Heart left ventricle (tissue), 13 donors: ENCODE measurements at regions not wholly inside any gene's neighbourhood (a gene's known extent, or its start where the extent isn't known, plus 50 kb on each side); places are given as distances from the start of the nearest gene placed in this dataset.

Source experiments
- POLR2A ChIP-seq, 2 donors: fragments of 450-650 bp; IDR thresholded peaks; one replicate each; pipeline ENCODE4 v1.6.1; 2017; ENCODE audit warnings: antibody characterized with exemption in 2 of 2, mild to moderate bottlenecking in 2 of 2, moderate library complexity in 2 of 2
- TF ChIP-seq, protein P1 (sequence below), 12 donors: fragments of 200-600 bp; sonication (generic) in 4 of 12; IDR thresholded peaks; one replicate each; pipeline versions ENCODE4 v1.5.0 to v1.8.0; 2018 to 2022; ENCODE audit warnings: antibody characterized with exemption in 12 of 12, mild to moderate bottlenecking in 5 of 12
- donor health status: ischemic (EF 13 %, LVEDD 7.1; RV severe dilation, severe dysfunction).
- donor health status: DM: no; HTN: yes; CAD: no.
- donor health status: DM: no; HTN: no; CAD: no.
- donor health status: ischemic (EF 25% LVEDD 6.9; RV normal size, moderate dysfunction).
- donor health status: ischemic (EF 25% LVEDD 5.7; RV mildly dilated, moderate dysfunction).
- donor health status: ischemic (EF 35%, LVEDD 5.7; RV mildly dilated, moderate dysfunction).
- donor health status: nonischemic (EF 11% LVEDD 7.7; RV severe dilation, severe dysfunction).
- donor health status: DM: yes; HTN: yes; CAD: no.
- donor health status: PGD.
- donor health status: ischemic (EF 29% LVEDD 5.4; RV normal size, mild dysfunction).
- donor health status: nonischemic (EF 23%, LVEDD 6.1; RV moderate dilation, normal function).

DNA sequence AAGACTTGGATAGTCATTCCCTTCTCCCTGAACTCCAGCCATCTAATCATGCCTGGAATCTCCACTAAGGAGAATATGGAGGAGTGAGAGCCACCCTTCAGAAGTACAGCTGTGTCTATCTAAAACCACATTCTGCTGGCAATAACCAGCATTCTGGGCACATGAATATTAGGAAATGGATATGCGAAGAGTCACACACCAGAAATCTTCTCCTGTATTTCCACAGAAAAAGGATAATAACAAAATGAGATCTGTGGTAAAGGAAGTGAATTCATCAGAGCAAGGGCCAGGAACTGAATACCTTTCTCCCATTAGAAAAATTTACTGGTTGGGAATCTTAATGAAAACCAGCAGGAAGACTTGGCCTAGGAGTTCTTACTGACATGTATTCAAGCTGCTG is 218.8 kb downstream of the SCG2 start:
- TF ChIP-seq, protein P1, sequence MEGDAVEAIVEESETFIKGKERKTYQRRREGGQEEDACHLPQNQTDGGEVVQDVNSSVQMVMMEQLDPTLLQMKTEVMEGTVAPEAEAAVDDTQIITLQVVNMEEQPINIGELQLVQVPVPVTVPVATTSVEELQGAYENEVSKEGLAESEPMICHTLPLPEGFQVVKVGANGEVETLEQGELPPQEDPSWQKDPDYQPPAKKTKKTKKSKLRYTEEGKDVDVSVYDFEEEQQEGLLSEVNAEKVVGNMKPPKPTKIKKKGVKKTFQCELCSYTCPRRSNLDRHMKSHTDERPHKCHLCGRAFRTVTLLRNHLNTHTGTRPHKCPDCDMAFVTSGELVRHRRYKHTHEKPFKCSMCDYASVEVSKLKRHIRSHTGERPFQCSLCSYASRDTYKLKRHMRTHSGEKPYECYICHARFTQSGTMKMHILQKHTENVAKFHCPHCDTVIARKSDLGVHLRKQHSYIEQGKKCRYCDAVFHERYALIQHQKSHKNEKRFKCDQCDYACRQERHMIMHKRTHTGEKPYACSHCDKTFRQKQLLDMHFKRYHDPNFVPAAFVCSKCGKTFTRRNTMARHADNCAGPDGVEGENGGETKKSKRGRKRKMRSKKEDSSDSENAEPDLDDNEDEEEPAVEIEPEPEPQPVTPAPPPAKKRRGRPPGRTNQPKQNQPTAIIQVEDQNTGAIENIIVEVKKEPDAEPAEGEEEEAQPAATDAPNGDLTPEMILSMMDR (IDR thresholded peaks at IDR 0.05): no peak
- TF ChIP-seq POLR2A (IDR thresholded peaks at IDR 0.05): no peak
